Body of pancreas (tissue), 4 donors: ENCODE measurements at regions not wholly inside any gene's neighbourhood (a gene's known extent, or its start where the extent isn't known, plus 50 kb on each side); places are given as distances from the start of the nearest gene placed in this dataset.

Experiments
- CTCF ChIP-seq, 7 experiments: fragments of 450-650 bp in 4 of 7; fragments of 200-600 bp in 3 of 7; sonication (generic) in 3 of 7; IDR thresholded peaks; one replicate each; pipeline ENCODE4 v1.5.1; 2016 to 2019; ENCODE audit warnings: antibody characterized with exemption in 7 of 7
- POLR2A ChIP-seq, 3 donors: fragments of 450-650 bp; IDR thresholded peaks; one replicate each; pipeline ENCODE4 v1.6.1; 2016; ENCODE audit warnings: antibody characterized with exemption in 3 of 3, mild to moderate bottlenecking in 2 of 3

DNA sequence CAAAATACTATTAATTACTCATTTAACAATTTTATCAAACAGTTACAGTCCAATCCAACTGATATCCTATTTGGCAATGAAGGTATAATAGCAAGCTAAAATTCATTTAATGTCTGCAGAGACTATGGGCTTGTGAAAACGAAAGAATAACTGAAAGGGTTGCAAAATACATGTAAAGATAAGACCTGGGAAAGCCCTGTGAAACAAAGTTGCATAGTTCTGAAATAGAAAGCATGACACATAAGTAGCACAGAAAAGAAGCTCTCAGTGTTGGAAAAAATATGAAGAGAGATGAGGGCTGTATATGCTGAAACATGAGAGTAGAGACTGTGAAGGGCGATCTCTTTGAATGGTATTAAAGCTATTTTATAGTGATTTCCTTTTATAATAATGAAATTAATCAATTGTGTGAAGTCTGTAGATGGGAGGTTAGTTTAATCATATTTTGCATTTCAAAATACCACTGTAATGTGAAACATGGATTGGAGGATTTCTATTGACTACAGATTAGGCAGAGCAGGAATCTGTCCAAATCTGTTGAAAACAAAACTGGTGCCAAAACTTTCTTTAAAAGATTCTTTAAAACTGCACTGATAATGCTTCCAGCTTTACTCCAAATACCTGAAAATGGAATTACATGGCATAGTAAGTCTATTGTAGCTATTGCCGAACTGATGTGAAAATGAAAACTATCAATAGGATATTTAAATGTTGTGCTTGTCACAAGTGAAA lies 1518.9 kb upstream of the B3GALT2 start:
- TF ChIP-seq CTCF (IDR thresholded peaks at IDR 0.05) (no peak), POLR2A (IDR thresholded peaks at IDR 0.05) (no peak)
